ENCODE measurements at regions not wholly inside any gene's neighbourhood (a gene's known extent, or its start where the extent isn't known, plus 50 kb on each side); places are given as distances from the start of the nearest gene placed in this dataset.

DNA sequence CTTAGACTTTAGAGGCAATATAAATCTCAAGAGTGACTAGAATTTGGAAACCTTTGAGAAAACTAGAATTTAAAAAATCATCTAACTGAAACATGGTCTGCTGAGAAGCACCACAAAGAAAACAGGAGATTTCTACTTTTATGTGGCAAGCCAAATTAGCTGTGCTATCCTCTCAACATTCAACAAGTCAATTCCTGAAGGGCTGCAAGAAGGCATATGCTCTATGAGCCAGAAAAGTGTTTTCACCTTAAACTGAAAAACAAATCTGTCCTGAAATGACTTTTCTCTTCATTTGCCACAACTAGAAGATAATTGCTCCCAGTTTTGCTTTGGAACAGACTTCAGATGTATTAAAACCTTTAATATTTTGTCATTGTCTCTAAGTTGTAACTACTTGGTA lies 263.2 kb upstream of the EDNRA start:
- TF ChIP-seq CTCF (IDR thresholded peaks at IDR 0.05) (no peak), POLR2A (IDR thresholded peaks at IDR 0.05) (no peak)
